ENCODE measurements at regions not wholly inside any gene's neighbourhood (a gene's known extent, or its start where the extent isn't known, plus 50 kb on each side); places are given as distances from the start of the nearest gene placed in this dataset.

GRCh38 chr16:6279286-6279685 lies 1053.4 kb upstream of the RBFOX1 start:
- TF ChIP-seq CTCF (IDR thresholded peaks at IDR 0.05) (no peak), POLR2AphosphoS5 (IDR thresholded peaks at IDR 0.05) (no peak)
